Endothelial cell of umbilical vein (primary cell): ENCODE measurements at regions not wholly inside any gene's neighbourhood (a gene's known extent, or its start where the extent isn't known, plus 50 kb on each side); places are given as distances from the start of the nearest gene placed in this dataset.

Experiments used
- BruUV-seq: library from RNA; stranded (reverse); fragments of 400-500 nt; replicated peaks from 2 replicates; lab custom pipeline; 2021; lab: Mats Ljungman, UMichigan
- CTCF ChIA-PET: fragments of 300-600, 350-600 bp; sonication (Branson Sonifier 250); formaldehyde crosslinking; loops from one replicate; lab custom pipeline; 2021; ENCODE audit warnings: antibody characterized with exemption, inconsistent platforms; lab: Charles Lee
- POLR2A ChIA-PET: fragments of 300-600, 350-600 bp; sonication (Branson Sonifier 250); formaldehyde crosslinking; loops from one replicate; lab custom pipeline; 2021; ENCODE audit warnings: antibody characterized with exemption, inconsistent platforms; lab: Charles Lee
- DNase-seq: peaks from one replicate; pipeline ENCODE4 v3.0.0-alpha.2; 2011; ENCODE audit warnings: low read depth, low spot score
- FAIRE-seq: peaks from 2 replicates; lab custom pipeline; 2011; peaks lifted over from hg19 to GRCh38; lab: Jason Lieb, UNC
- H2AFZ ChIP-seq: 2 replicates; pipeline ENCODE4 v1.6.0; 2012; ENCODE audit warnings: low read depth, low read length, control low read depth, inconsistent platforms
- H3K27ac ChIP-seq: 2 replicates; pipeline ENCODE4 v1.5.1; 2011; ENCODE audit warnings: low read depth, mild to moderate bottlenecking, control low read depth, low read length, moderate library complexity; ENCODE audit not compliant: insufficient read depth
- H3K27me3 ChIP-seq, 2 experiments: 2 replicates each; pipeline versions ENCODE4 v1.6.0 to v1.6.1; 2011; ENCODE audit warnings: low read length in 2 of 2, mixed read lengths in 1 of 2; ENCODE audit not compliant: control insufficient read depth in 2 of 2, insufficient read depth in 2 of 2
- H3K36me3 ChIP-seq, 2 experiments: 2 replicates in 1 of 2; 3 replicates in 1 of 2; pipeline ENCODE4 v1.5.1; 2011; ENCODE audit warnings: low read length in 2 of 2, mild to moderate bottlenecking in 1 of 2, moderate library complexity in 1 of 2; ENCODE audit not compliant: control insufficient read depth in 2 of 2, insufficient read depth in 2 of 2; ENCODE audit errors: extremely low read depth in 1 of 2
- H3K4me1 ChIP-seq: 3 replicates; pipeline ENCODE4 v1.5.1; 2011; ENCODE audit warnings: mild to moderate bottlenecking, low read length; ENCODE audit not compliant: control insufficient read depth, insufficient read depth; ENCODE audit errors: extremely low read depth
- H3K4me2 ChIP-seq: 2 replicates; pipeline ENCODE4 v1.6.1; 2011; ENCODE audit warnings: low read length, control low read depth, mixed read lengths; ENCODE audit not compliant: insufficient read depth
- H3K4me3 ChIP-seq, 3 experiments: fragments of 200-600 bp in 1 of 3; sonication (generic), shearing (Covaris generic) in 1 of 3; replicated peaks in 1 of 3; 2 replicates each; pipeline ENCODE4 v1.5.1; 2011 to 2016; ENCODE audit warnings: control low read depth in 3 of 3, low read length in 3 of 3, mild to moderate bottlenecking in 2 of 3, inconsistent platforms in 1 of 3, low read depth in 1 of 3, moderate library complexity in 1 of 3; ENCODE audit not compliant: insufficient read depth in 1 of 3
- H3K79me2 ChIP-seq: 2 replicates; pipeline ENCODE4 v1.6.0; 2012; ENCODE audit warnings: low read length, inconsistent platforms; ENCODE audit not compliant: control insufficient read depth, insufficient read depth
- H3K9ac ChIP-seq: replicated peaks from 2 replicates; pipeline ENCODE3; 2011; ENCODE audit warnings: low read length, control low read depth; ENCODE audit not compliant: insufficient read depth; ENCODE audit errors: extremely low read depth
- H3K9me1 ChIP-seq: replicated peaks from 3 replicates; pipeline ENCODE4 v1.6.0; 2011; ENCODE audit warnings: mild to moderate bottlenecking, low read length; ENCODE audit not compliant: control insufficient read depth, insufficient read depth; ENCODE audit errors: extremely low read depth
- H3K9me3 ChIP-seq: replicated peaks from 2 replicates; pipeline ENCODE4 v1.5.1; 2012; ENCODE audit warnings: low read length, inconsistent platforms; ENCODE audit not compliant: control insufficient read depth, insufficient read depth
- H4K20me1 ChIP-seq: replicated peaks from 2 replicates; pipeline ENCODE3; 2011; ENCODE audit warnings: mild to moderate bottlenecking, low read length; ENCODE audit not compliant: control insufficient read depth, insufficient read depth; ENCODE audit errors: extremely low read depth
- CTCF ChIP-seq, 2 donors: IDR thresholded peaks; 1 replicate in 1 of 2; 2 replicates in 1 of 2; pipeline ENCODE4 v1.5.1; 2011; ENCODE audit warnings: low read length in 2 of 2, mild to moderate bottlenecking in 2 of 2, moderate library complexity in 2 of 2, control low read depth in 1 of 2, inconsistent platforms in 1 of 2, low read depth in 1 of 2; ENCODE audit not compliant: insufficient read depth in 1 of 2; ENCODE audit errors: extremely low read depth in 1 of 2
- EZH2 ChIP-seq: IDR thresholded peaks from 2 replicates; pipeline ENCODE4 v1.6.1; 2012; ENCODE audit warnings: borderline replicate concordance, low read depth, mild to moderate bottlenecking, moderate library complexity, low read length, inconsistent platforms; ENCODE audit not compliant: severe bottlenecking
- FOS ChIP-seq: IDR thresholded peaks from 2 replicates; pipeline ENCODE4 v1.6.1; 2011; ENCODE audit warnings: mild to moderate bottlenecking, low read length, moderate library complexity, borderline replicate concordance; ENCODE audit not compliant: insufficient read depth
- GATA2 ChIP-seq: IDR thresholded peaks from 2 replicates; pipeline ENCODE4 v1.7.0; 2011; ENCODE audit warnings: low read depth, mild to moderate bottlenecking, moderate library complexity, mixed read lengths, low read length; ENCODE audit not compliant: insufficient read length, insufficient read depth
- JUN ChIP-seq: IDR thresholded peaks from 2 replicates; pipeline ENCODE4 v1.6.1; 2011; ENCODE audit warnings: borderline replicate concordance, low read depth; ENCODE audit not compliant: insufficient read length, insufficient read depth
- MYC ChIP-seq: IDR thresholded peaks from one replicate; pipeline ENCODE4 v1.6.1; 2011; ENCODE audit warnings: mild to moderate bottlenecking, low read depth, low read length
- POLR2A ChIP-seq: IDR thresholded peaks from 2 replicates; pipeline ENCODE4 v1.6.1; 2012; ENCODE audit warnings: low read depth, mild to moderate bottlenecking, control low read depth, low read length
- POLR2AphosphoS5 ChIP-seq: IDR thresholded peaks from 2 replicates; pipeline ENCODE4 v1.6.1; 2012; ENCODE audit warnings: low read depth, mild to moderate bottlenecking, control low read depth, low read length, moderate library complexity; ENCODE audit not compliant: insufficient read depth
- dilution Hi-C: fragments of 300-500 bp; cut with MboI; formaldehyde crosslinking; loops from one replicate; pipeline ENCODE4 v1.15.0; 2019; ENCODE audit warnings: low sequenced_read_pairs; ENCODE audit not compliant: extremely low pct_ligation_motif_present
- intact Hi-C: fragments of 100-400 bp; cut with micrococcal nuclease; formaldehyde crosslinking; loops from one replicate; pipeline ENCODE4 v1.10.0; 2022
- TF ChIP-seq, protein P1 (sequence below): IDR thresholded peaks from 2 replicates; pipeline ENCODE4 v1.6.1; 2011; ENCODE audit not compliant: insufficient read depth, insufficient read length

DNA sequence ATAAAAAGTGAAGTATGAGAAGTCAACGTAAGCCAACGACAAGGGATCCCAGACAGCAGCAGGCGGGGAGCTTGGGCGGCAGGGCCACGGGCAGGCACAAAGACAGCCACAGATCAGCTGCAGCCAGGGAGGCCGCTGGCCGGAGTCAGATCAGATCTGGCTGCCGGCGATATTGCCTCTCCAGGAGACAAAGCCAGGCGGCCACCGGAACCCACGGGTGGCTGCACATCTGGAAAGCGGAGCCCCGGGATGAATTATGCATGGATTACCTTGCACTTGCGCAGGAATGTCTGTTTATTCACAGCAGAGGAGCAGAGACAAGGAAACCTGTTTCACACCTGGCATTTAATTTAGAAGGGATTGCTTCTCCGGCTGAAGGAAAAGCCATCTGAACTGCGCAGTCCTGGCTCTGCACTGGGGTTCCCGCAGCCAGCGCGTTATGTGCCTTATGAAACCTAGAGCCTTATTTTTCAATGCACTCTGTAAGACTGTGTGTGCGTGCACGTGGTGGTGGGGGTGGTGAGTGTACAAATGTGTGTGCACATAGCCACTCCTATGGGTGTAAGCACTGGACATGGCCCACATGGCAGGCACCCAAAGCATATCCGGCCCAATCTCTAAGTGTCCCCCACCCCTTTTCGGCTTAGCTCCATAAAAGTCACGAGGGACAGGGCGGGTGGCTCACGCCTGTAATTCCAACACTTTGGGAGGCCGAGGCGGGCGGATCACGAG lies 427.8 kb upstream of the MCTP2 start:
- intact Hi-C loops: no loop called here
- BruUV-seq: no TSS peak
- Histone ChIP-seq H4K20me1 (no peaks in the 10 kb centered on the region), H3K9me3 (peaks cover 4% of the 10 kb centered on the region), H3K79me2 (no peaks in the 10 kb centered on the region), H3K27ac (no peak overlapping the region), H2AFZ (no peak overlapping the region), H3K36me3 (no peaks in the 10 kb centered on the region), H3K4me2 (no peak overlapping the region), H3K4me3 (no peak overlapping the region), H3K27me3 (no peaks in the 10 kb centered on the region), H3K4me1 (no peaks in the 10 kb centered on the region), H3K9me1 (no peaks in the 10 kb centered on the region), H3K9ac (no peak overlapping the region)
- dilution Hi-C loops: no loop called here
- DNase-seq: no peak
- FAIRE-seq: no peak
- POLR2A ChIA-PET: no interaction called here
- TF ChIP-seq JUN: no peak
- no peak for TF ChIP-seq CTCF (IDR thresholded peaks at IDR 0.05; ENCODE audit: extremely low read depth in 1 of 2, insufficient read depth in 1 of 2, low read depth in 1 of 2, low read length in 2 of 2)
- no peak for TF ChIP-seq MYC
- TF ChIP-seq EZH2: no peak
- no peak for TF ChIP-seq POLR2AphosphoS5
- no peak for TF ChIP-seq POLR2A
- TF ChIP-seq, protein P1, sequence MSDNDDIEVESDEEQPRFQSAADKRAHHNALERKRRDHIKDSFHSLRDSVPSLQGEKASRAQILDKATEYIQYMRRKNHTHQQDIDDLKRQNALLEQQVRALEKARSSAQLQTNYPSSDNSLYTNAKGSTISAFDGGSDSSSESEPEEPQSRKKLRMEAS: no peak
- no peak for TF ChIP-seq FOS
- no peak for TF ChIP-seq GATA2
- CTCF ChIA-PET: no interaction called here
